Chondrocyte (in vitro differentiated cells): ENCODE measurements at regions not wholly inside any gene's neighbourhood (a gene's known extent, or its start where the extent isn't known, plus 50 kb on each side); places are given as distances from the start of the nearest gene placed in this dataset.
A peak's percentile ranks its signal among the peaks of the same experiment; 100 is the strongest.

ENCODE experiments used
- DNase-seq: peaks from one replicate; pipeline ENCODE4 v3.0.0; 2021; ENCODE audit warnings: mixed read lengths, low spot score
- H3K27ac Mint-ChIP-seq: one replicate; pipeline ENCODE4 v1.8.0; 2021; ENCODE audit warnings: mild to moderate bottlenecking, moderate library complexity, mixed read lengths; ENCODE audit not compliant: unreplicated experiment
- H3K27me3 Mint-ChIP-seq: 2 replicates; pipeline ENCODE4 v1.8.0; 2021; ENCODE audit warnings: low read depth, mixed read lengths
- H3K36me3 Mint-ChIP-seq: 2 replicates; pipeline ENCODE4 v1.8.0; 2021; ENCODE audit warnings: low read depth, mixed read lengths
- H3K4me1 Mint-ChIP-seq: 2 replicates; pipeline ENCODE4 v1.8.0; 2021; ENCODE audit warnings: low read depth, mild to moderate bottlenecking, mixed read lengths
- H3K4me3 Mint-ChIP-seq: one replicate; pipeline ENCODE4 v1.8.0; 2021; ENCODE audit warnings: mild to moderate bottlenecking, moderate library complexity, mixed read lengths; ENCODE audit not compliant: unreplicated experiment
- H3K9me3 Mint-ChIP-seq: 2 replicates; pipeline ENCODE4 v1.8.0; 2021; ENCODE audit warnings: low read depth, mixed read lengths
- TF ChIP-seq, protein P1 (sequence below): fragments of 200-600 bp; sonication (generic); IDR thresholded peaks from 2 replicates; pipeline ENCODE4 v1.5.0; 2021; ENCODE audit warnings: antibody characterized with exemption, mild to moderate bottlenecking, moderate library complexity

DNA sequence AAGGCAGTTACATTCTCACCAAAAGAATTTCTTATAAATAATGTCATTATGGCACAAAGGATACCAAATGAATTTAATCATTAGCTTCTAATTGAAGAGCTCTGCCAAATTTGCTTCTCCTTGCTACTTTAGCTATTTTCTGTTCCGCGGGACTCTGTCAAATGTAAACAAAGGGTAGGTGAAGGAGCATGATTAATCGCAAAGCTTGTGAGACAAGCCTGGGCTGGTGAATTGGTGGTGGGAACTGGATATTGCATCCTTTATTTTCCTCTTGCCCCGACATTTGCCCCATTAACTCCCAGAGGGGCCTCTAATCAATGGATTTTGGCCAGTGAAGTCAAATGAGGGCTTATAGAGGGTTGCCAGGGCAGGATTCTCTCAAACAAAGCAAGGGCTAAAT, 234.2 kb upstream of the RFX3 start:
- no peaks in the 10 kb centered on the region for H3K36me3 Mint-ChIP-seq
- no peak overlapping the region for H3K27ac Mint-ChIP-seq
- TF ChIP-seq, protein P1, sequence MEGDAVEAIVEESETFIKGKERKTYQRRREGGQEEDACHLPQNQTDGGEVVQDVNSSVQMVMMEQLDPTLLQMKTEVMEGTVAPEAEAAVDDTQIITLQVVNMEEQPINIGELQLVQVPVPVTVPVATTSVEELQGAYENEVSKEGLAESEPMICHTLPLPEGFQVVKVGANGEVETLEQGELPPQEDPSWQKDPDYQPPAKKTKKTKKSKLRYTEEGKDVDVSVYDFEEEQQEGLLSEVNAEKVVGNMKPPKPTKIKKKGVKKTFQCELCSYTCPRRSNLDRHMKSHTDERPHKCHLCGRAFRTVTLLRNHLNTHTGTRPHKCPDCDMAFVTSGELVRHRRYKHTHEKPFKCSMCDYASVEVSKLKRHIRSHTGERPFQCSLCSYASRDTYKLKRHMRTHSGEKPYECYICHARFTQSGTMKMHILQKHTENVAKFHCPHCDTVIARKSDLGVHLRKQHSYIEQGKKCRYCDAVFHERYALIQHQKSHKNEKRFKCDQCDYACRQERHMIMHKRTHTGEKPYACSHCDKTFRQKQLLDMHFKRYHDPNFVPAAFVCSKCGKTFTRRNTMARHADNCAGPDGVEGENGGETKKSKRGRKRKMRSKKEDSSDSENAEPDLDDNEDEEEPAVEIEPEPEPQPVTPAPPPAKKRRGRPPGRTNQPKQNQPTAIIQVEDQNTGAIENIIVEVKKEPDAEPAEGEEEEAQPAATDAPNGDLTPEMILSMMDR: no peak
- no peak overlapping the region for H3K4me3 Mint-ChIP-seq
- H3K27me3 Mint-ChIP-seq: no peaks in the 10 kb centered on the region
- peaks cover 10% of the 10 kb centered on the region for H3K4me1 Mint-ChIP-seq
- peaks cover 10% of the 10 kb centered on the region for H3K9me3 Mint-ChIP-seq
- no peak for DNase-seq

GRCh38 chr9:3758816-3759576, 233.2 kb upstream of the RFX3 start:
- H3K4me3 Mint-ChIP-seq: no peak overlapping the region
- TF ChIP-seq, protein P1: no peak
- no peak overlapping the region for H3K27ac Mint-ChIP-seq
- peaks cover 10% of the 10 kb centered on the region for H3K9me3 Mint-ChIP-seq
- H3K4me1 Mint-ChIP-seq: peaks cover 10% of the 10 kb centered on the region
- no peak for DNase-seq
- H3K36me3 Mint-ChIP-seq: no peaks in the 10 kb centered on the region
- H3K27me3 Mint-ChIP-seq: no peaks in the 10 kb centered on the region

DNA sequence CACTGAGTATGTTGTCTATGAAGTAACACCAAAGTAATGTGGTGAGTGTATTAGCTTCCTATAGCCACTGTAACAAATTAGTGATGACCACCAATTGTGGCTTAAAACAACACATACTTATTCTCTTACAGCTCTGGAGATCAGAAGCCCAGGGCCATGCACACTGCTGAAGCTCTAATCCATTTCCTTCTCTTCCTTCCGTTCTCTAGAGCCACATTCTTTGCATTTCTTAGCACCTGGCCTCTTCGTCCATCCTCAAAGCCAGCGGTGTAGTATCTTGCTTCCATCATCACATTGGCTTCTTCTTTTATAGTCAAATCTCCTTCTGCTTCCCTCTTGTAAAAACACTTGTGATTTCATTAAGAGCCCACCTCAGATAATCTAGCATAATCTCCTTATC, 230.3 kb upstream of the RFX3 start:
- Mint-ChIP-seq H3K4me3 (no peak overlapping the region), H3K27me3 (no peaks in the 10 kb centered on the region), H3K4me1 (peaks cover 20% of the 10 kb centered on the region), H3K9me3 (peaks cover 6% of the 10 kb centered on the region), H3K27ac (no peak overlapping the region), H3K36me3 (no peaks in the 10 kb centered on the region)
- no peak for DNase-seq
- TF ChIP-seq, protein P1: no peak

GRCh38 chr9:3751125-3751758, 225.4 kb upstream of the RFX3 start:
- H3K36me3 Mint-ChIP-seq: no peaks in the 10 kb centered on the region
- no peaks in the 10 kb centered on the region for H3K9me3 Mint-ChIP-seq
- no peak overlapping the region for H3K4me3 Mint-ChIP-seq
- H3K27me3 Mint-ChIP-seq: no peaks in the 10 kb centered on the region
- no peak overlapping the region for H3K27ac Mint-ChIP-seq
- TF ChIP-seq, protein P1: peak; percentile 65
- peaks cover 27% of the 10 kb centered on the region for H3K4me1 Mint-ChIP-seq
- no peak for DNase-seq

DNA sequence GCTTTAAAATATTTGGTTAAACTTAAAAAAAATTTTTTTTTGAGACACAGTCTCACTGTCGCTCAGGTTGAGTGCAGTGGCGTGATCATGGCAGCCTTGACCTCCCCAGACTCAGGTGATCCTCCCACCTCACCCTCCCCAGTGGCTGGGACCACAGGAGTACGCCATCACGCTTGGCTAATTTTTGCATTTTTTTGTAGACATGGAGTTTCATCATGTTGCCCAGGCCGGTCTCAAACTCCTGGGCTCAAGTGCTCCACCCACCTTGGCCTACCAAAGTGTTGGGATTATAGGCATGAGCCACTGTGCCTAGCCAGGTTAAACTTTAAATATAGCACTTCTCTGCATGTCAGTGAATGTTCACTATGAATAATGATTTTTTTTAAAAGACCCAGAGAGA, 224.5 kb upstream of the RFX3 start:
- Mint-ChIP-seq H3K4me3 (no peak overlapping the region), H3K36me3 (no peaks in the 10 kb centered on the region), H3K27me3 (no peaks in the 10 kb centered on the region)

More for the DNA sequence above, 224.5 kb upstream of the RFX3 start:
- no peaks in the 10 kb centered on the region for H3K9me3 Mint-ChIP-seq
- no peak for DNase-seq
- TF ChIP-seq, protein P1: no peak
- no peak overlapping the region for H3K27ac Mint-ChIP-seq
- H3K4me1 Mint-ChIP-seq: peaks cover 31% of the 10 kb centered on the region
